GM21619 (cell line): ENCODE measurements at regions not wholly inside any gene's neighbourhood (a gene's known extent, or its start where the extent isn't known, plus 50 kb on each side); places are given as distances from the start of the nearest gene placed in this dataset.
"Not testable (repeated sequence)": the region's sequence is repeated elsewhere in the genome, so short reads cannot be mapped to it uniquely, and the experiment has no call there.

ENCODE experiments used
- ATAC-seq: cut with Tn5 transposase; IDR thresholded peaks from one replicate; pipeline ENCODE4 v1.9.1; 2021; ENCODE audit not compliant: unreplicated experiment

DNA sequence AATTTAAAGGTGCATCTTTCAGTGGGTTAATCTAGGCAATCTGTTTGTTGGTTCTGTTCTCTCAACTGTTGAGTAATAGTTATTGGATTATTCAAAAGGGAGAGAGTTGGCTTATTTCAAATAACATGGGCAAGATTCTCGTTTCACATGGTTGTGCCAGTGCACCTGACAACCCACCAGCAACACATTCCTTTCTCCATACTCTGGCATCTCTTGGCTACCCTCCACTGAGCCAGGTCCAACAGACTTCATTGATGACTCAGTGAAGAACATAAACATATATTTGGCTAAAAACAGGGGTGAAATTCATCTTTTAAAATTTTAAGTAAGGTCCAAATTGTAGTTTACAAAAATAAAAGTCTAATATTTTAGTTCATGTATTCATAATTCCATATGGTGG, 967.2 kb downstream of the RPA4 start:
- ATAC-seq, result no peak

DNA sequence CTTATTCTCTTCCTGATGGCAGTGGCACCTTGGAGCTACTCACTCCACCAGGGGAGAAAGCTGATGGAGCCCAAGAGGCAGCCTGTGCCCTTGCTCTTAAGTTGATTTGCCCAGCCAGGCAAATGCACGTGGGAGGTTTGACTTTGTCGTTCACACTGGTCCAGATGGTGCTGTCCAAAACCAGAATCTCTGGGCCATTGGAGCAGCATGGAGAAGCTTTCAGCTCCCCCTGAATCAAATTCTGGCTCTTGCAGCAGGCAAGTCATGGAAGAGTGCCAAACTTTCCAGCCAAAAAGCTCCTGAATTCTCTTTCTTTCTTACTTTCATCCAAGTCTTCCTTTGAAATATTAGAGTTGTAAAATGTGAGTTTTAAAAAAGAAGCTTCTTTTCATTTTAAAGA, 970.4 kb downstream of the RPA4 start:
- no peak for ATAC-seq

DNA sequence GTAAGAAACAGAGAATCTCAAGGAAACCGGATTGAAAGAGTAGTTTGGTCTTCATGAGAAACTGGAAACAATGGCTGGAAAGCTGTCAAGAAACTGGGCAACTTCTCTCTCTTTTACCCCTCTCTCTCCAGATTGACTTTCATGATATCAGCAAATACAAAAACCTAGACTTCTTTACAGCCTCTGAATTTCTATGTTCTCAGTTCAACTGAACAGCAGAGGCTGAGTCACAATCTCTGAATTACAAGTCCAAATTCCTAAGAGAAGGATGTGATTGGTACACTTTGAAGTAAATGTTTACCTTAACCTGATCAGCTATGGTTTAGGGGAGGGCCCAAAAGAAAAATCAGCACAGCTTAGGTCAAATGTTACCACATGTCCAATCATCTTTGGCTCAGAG, 974.9 kb downstream of the RPA4 start:
- no peak for ATAC-seq

DNA sequence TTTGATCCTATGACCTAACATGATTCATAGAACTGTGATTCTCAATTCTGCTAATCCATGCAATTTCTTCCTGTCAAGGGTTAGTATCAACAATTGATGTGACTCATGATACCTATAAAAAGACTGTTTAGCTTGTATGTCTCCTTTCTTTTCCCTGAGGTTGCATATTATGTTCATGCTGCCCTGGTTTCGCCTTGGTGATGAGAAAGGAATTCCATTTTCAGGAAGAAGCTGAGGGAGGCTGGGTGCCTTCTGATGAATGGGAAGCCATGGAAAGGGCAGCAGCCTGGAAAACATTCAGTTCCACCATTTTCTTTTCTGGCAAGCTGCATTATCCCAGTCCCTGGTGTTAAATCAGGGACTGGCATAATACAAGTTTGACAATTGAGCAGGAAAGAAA, 976.5 kb downstream of the RPA4 start:
- no peak for ATAC-seq

DNA sequence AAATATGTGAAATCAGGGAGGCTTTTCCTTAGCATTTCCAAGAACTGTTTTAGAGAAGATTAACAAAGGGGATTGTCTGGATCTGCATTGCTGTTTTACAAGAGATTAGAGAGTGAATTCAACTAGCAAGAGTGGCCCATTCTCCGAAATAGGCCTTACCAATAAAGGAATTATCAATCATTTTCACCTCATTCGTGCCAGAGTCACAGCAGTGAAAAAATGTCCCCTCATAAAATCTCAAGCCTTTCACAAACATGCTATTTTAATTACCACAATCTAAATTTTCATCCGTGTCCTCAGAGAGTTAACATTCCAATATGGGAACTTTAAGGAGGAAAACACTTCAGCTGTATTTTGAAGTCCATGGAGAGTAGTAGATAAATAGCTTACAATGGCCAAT, 979.6 kb downstream of the RPA4 start:
- ATAC-seq, result no peak

DNA sequence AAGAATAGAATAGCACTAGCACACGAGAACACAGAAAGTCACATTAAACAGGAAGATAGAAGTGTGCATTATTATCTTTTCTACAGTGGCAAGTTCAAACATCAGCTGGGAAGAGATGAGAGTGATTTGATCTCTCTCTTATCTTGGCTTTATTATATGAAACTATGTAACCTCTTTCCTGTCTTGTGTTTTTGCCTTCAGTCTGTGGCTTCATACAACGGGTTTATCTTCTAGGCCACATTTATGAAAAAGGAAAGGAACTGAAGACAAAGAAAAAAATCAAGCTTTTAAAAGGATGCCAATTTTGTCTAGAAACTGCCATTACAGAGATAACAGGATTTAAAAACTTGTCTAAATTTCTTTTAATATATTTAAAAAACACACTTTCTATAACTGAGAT, 983.6 kb downstream of the RPA4 start:
- ATAC-seq, result no peak

DNA sequence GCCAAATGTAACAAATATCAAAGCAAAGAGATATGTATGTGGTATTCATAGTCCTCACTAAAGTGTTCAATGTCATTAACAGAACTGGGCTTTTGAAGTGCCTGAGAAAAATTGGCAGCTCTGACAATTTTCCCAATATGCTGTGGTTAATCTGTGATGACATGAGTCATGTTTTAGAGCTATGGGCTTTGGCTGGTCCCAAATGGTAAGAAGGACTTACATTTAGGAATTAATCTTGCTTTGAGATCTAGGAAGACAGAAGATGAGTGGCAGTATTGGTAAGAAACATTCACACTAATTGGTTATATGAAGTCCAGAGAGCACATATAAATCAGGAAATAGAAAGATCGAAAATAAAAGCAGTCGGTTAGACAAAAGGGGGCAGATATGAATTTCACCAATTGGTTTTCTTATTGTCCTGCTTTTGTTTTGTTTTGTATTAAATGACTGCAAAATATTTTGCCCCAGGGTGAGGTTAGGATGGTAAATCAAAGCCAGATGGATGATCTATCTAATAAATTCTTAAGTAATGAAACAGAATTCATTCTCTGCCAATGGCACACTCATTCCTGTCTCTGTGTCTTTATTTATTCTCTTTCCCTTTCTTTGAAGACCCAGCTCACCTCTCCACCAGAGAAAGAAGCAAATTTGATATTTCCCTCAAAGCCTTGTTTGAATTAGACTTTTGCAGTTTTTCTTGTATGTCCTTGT, 993.1 kb downstream of the RPA4 start:
- ATAC-seq, result no peak

DNA sequence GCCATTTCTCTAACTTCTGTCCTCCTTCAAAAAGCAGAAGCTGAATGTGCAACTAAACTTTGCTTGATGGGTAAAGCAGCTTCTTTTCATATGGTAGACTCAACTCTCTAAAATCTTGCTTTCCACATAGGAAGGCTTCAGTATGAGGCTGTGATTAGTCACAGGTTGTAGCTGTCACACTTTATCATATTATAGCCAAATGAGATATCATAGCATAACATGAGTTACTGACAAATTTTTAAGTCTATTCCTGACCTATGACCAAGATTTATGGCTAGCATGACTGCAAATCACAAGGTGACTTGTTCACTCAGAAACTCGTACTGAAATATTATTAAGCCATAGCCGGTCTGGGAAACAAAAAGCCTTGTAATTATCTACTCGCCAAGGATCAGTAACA, 998.6 kb downstream of the RPA4 start:
- ATAC-seq, result no peak

DNA sequence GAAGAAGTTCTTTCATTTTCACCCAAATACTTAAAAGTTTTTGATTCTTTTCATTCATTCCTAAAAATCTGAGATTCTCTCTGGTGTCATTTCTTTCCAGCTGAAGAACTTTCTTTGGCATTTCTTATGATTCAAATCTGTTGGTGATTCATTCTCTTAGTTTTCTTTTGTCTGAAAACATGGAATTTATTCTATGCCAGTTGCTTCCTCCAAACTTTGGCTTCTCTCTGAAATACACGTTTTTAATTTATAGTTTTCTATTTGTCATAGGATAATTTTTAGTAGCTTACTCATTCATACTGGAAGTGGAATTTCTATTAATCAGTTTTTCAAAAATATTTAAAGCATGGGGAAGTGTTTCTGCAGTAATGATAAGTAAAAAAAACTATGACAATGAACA, 1012.0 kb downstream of the RPA4 start:
- ATAC-seq, result no peak

DNA sequence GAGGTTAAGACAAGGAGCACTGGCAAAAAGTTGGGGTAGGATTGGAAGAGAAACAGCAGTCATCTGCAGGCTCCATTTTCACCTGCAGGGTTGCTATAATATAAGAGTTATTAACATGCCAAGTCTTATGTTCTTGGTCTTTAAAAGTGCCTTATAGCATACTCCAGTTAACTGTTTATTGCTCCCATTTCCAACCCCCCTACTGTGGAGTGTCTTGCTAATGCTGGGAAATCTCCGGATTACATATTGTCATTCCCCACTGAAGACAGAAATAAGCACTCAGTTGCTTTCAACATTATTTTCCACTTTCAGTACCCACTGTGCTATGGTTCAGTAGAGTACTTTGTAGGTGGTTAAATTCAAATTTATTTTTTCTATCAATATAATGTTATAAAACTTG, 1014.3 kb downstream of the RPA4 start:
- no peak for ATAC-seq

DNA sequence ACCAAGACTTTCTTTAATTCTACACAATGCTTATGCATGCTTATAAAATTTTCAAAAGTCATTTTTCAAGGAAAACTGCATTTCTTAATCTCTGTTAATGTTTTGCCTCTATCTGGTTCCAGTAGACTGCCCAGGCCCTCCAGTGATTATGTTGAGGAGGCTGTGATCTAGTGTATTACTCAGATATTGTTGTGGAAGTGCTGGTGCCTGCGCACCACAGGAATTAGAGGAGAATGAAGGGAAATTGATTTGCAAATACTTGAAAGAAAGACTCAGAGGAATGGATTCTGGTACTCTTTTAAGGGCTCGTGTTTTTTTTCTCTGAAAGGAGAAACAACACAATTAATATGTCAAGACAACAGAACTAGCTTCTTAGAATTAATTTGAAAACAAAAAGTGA, 1015.1 kb downstream of the RPA4 start:
- no peak for ATAC-seq

DNA sequence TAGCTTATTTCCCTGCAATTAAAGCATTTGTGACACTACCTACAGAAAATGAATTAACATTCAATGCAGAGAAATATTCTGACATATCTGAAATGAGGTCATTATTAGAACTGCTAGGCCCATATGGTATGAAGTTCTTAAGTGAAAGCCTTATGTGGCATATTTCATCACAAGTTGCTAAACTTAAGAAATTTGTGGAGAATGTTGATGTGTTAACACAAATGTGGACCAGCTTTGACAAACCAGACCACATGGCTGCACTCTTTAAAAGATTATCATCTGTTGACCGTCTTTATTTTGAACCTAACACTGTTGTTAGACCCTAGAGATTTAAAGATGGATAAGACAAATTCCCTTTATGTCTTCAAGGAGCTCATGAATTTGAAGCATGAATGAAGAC, 1024.1 kb downstream of the RPA4 start:
- ATAC-seq, result no peak

DNA sequence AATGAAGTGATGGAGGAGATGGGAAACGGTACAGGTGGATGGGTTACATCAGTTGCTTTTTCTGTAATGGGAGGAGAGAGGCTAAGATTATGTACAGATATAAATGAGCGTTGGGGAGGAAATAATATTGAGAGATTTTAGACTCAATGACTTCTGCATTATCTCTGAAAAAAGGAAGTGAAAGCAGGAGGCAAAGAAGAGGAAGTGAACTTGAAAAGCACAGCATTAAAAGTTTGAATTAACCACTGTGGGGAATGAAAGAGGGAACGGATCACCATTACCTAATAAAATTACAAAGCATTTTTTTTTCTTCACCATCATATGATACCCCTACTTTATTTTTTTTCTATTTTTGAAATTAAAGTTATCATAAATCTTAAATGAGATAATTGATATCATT, 1025.5 kb downstream of the RPA4 start:
- ATAC-seq, result peak; percentile 89

DNA sequence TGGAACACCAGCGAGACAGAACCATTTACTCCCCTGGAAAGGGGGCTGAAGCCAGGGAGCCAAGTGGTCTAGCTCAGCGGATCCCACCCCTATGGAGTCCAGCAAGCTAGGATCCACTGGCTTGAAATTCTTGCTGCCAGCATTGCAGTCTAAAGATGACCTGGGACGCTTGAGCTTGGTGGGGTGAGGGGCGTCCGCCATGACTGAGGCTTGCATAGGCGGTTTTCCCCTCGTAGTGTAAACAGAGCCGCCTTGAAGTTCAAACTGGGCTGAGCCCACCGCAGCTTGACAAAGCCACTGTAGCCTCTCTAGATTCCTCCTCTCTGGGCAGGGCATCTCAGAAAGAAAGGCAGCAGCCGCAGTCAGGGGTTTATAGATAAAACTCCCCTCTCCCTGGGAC, 1031.7 kb downstream of the RPA4 start:
- ATAC-seq, result not testable (repeated sequence)

DNA sequence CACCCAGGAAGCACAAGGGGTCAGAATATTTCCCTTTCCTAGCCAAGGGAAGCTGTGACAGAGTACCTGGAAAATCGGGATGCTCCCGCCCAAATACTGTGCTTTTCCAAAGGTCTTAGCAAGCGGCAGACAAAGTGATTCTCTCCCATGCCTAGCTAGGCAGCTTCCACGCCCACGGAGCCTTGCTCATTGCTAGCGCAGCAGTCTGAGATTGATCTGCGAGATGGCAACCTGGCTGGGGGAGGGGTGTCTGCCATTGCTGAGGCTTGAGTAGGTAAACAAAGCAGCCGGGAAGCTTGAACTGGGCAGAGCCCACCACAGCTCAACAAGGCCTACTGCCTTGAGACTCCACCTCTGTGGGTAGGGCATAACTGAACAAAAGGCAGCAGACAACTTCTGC, 1037.5 kb downstream of the RPA4 start:
- not testable (repeated sequence) for ATAC-seq

DNA sequence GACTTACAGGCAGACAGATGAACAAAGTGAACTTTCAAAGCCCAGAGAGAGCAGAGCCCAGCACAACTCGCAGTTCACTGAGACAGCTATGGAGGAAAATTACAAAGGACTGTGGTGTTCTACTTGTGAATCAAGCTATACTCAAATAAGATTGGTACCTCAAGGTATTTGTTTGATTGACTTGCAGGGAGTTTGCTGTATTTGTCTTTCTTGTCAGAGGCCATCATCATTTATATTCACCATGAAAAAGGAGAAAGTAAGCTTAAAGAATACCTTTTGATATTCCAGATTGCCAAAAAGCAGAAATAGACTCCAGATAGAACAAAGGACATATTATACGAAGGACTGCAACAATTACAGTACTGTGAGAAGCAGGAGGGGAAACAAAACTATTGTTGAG, 1047.9 kb downstream of the RPA4 start:
- ATAC-seq, result no peak

DNA sequence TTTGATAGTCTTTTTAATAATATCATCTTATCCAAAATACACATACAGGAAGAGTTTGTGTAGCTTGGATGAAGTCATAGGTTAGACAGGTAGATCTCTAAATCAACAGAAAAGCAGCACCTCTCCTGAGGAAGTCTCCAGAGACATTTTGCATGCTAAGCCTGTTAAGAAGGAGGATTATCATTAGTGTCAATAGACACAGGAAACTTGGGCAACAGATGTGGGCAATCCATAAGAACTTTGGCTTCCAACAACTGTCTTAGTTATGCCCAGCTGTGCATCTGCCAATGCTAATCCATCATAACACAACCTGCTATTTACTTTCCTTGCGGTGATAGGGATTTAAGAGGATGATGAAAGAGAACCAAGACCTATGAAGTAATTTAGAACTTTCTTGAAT, 1052.6 kb downstream of the RPA4 start:
- no peak for ATAC-seq

DNA sequence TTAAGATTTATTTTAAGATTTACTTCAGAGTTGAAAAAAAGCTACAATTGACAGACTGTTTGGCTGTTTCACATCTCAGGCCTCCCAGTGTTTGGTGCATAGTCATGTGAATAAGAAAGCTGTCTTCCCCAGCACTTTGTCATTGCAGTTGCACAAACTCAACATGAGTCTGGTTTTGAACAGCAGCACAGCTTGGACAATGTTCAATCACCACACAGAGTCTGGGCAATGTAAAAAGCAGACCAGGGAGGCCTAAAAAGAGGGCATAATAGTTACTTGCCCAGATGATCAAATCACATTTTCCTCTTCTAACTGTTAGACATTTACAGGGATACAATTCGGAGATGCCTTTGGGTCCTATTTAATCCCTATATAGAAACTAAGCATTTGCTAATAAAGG, 1055.0 kb downstream of the RPA4 start:
- ATAC-seq, result no peak

DNA sequence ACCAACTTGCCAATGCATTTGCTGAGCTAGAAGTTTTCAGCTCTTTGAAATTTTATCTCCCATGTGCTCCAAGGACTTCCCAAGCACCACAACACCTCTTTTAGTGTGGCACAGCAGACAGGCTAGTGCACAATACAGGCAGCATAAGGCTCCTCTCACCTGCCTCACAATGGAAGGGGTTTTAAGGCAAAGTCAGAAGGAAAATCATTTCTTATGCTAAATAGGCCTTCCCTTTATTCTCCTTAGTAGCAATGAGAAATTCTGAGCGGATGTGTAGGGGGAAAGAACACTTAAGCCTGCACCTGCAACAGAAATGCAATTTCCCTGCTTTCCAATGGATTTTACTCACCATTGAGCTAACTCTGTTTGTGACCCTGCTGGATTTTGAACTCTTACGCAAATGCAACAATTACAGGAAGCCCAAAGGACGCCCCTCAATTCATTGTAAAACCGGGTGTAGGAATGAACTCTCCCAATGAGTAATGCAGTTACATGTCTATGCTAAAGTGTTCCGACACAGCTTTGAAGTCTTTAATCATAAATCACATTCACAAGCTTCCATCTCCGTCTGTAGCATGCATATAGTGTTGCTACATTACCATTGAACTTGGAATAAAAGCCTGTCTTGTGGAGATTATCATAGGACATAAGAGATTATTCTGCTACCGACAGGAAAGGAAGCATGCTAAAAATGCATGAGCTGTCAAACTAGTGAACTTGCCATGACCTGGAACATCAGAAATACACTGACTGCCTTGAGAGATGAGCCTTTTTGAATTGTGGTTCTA, 1084.9 kb downstream of the RPA4 start:
- ATAC-seq, result no peak

DNA sequence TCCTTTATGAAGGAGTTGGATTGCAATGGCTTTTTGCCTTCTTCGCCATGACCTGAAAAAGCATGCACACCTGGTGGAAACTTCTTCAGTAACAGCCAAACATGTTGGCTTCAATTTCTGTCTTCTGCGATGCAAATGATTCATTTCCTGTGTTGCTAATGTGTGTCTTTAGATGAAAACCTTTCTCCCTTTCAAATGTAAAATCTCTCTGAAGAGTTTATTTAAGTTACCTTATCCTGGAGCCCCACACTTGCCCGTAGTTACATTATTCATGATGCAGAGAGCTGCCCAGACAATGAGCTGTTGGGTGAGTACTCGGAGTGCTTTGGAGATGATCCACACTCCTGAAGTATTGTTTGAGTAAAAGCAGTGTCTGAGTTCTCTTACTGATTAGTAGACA, 1100.9 kb downstream of the RPA4 start:
- no peak for ATAC-seq

DNA sequence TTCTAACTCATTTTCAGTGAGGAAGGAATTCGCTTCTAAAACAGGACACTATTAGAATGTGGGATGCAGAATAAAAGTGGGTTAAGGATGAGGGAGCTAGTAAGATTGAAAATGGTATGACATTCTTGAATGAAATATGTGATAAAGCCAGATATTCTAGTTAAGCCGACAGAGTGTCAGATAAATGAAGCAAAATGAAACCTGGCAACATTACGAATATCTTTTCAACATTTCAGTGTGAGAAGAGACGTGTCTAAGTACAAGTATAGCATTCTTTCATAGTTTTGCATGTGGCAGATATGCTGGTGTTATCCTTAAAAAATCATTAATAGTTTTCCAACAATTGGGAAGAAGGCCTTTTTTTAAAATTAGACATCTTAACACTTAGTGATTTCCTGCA, 1101.4 kb downstream of the RPA4 start:
- ATAC-seq, result no peak

DNA sequence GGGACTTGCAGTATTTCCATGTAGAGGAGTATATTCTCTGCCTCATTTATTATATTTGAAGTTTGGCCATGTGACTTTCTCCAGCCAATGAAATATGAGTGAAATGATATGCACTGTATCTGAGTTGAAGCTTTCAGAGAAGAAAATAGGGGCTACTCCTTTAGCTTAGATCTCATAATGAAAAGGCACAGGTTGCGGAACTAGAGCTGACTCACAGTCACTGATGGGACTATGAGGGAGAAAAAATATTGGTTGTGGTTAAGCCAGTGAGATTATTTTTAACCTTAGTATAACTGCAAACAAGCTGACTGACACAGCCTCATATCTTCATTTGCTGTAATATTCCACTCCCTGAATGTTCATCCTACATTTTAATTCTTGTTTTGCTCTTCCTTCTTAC, 1104.3 kb downstream of the RPA4 start:
- ATAC-seq, result no peak

DNA sequence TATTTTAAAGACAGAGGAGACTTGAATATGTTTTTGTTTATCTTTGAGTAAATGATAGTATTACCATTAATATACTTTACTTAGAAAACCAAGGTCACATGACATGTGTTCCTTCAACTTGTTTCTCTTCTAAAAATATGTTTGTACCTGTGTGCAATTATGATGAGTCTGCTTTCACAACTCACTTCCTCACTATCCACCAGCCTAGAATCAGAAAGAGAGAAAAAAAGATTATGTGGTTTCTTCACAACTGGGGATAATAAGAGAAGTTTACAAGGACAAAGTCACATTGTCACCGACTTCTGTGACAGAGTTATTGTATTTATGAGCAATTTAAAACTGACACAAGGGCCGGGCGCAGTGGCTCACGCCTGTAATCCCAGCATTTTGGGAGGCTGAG, 1112.1 kb downstream of the RPA4 start:
- ATAC-seq, result no peak
